Neuronal stem cell (in vitro differentiated cells): ENCODE measurements at regions not wholly inside any gene's neighbourhood (a gene's known extent, or its start where the extent isn't known, plus 50 kb on each side); places are given as distances from the start of the nearest gene placed in this dataset. TPM values are rescaled to one million over a fixed set of nuclear protein-coding genes. Genes with fewer than 3 reads are reported as not detected.

ENCODE experiments used
- DNase-seq: peaks from one replicate; pipeline ENCODE4 v3.0.0-alpha.2; 2013; ENCODE audit warnings: low spot score
- H2AFZ ChIP-seq: one replicate; pipeline ENCODE4 v1.6.1; 2013; ENCODE audit warnings: mild to moderate bottlenecking, low read length, inconsistent platforms
- H2AK5ac ChIP-seq: 2 replicates; pipeline ENCODE4 v1.6.1; 2013; ENCODE audit warnings: low read depth, mild to moderate bottlenecking, inconsistent platforms, low read length, moderate library complexity, mixed read lengths
- H2BK120ac ChIP-seq: 2 replicates; pipeline ENCODE4 v1.6.1; 2013; ENCODE audit warnings: low read depth, mild to moderate bottlenecking, inconsistent platforms, low read length, moderate library complexity, mixed read lengths
- H2BK12ac ChIP-seq: one replicate; pipeline ENCODE4 v1.6.1; 2013; ENCODE audit warnings: low read length, inconsistent platforms
- H2BK15ac ChIP-seq: 2 replicates; pipeline ENCODE4 v1.6.1; 2013; ENCODE audit warnings: mild to moderate bottlenecking, low read length, inconsistent platforms, mixed read lengths
- H2BK5ac ChIP-seq: one replicate; pipeline ENCODE4 v1.6.1; 2013; ENCODE audit warnings: inconsistent platforms, mild to moderate bottlenecking, low read length, moderate library complexity
- H3K14ac ChIP-seq: one replicate; pipeline ENCODE4 v1.6.1; 2013; ENCODE audit warnings: low read length, inconsistent platforms
- H3K18ac ChIP-seq: 2 replicates; pipeline ENCODE4 v1.6.1; 2013; ENCODE audit warnings: low read length, inconsistent platforms
- H3K23ac ChIP-seq: 2 replicates; pipeline ENCODE4 v1.6.1; 2013; ENCODE audit warnings: low read depth, mild to moderate bottlenecking, mixed read lengths, low read length, inconsistent platforms; ENCODE audit not compliant: poor library complexity
- H3K27ac ChIP-seq: replicated peaks from 3 replicates; pipeline ENCODE4 v1.5.1; 2013; ENCODE audit warnings: low read length, inconsistent platforms
- H3K27me3 ChIP-seq, 3 experiments: 2 replicates each; pipeline ENCODE4 v1.6.1; 2013; ENCODE audit warnings: low read length in 3 of 3, mild to moderate bottlenecking in 2 of 3, inconsistent platforms in 1 of 3, low read depth in 1 of 3, mixed read lengths in 1 of 3, moderate library complexity in 1 of 3; ENCODE audit not compliant: control insufficient read depth in 3 of 3, insufficient read depth in 3 of 3
- H3K36me3 ChIP-seq, 2 donors: replicated peaks in 1 of 2; 2 replicates each; pipeline ENCODE4 v1.6.1; 2013; ENCODE audit warnings: low read length in 2 of 2; ENCODE audit not compliant: control insufficient read depth in 2 of 2, insufficient read depth in 2 of 2
- H3K4ac ChIP-seq: 2 replicates; pipeline ENCODE4 v1.6.1; 2013; ENCODE audit warnings: inconsistent platforms, mild to moderate bottlenecking, low read length, moderate library complexity
- H3K4me1 ChIP-seq, 2 donors: 1 replicate in 1 of 2; 2 replicates in 1 of 2; pipeline ENCODE4 v1.6.1; 2013; ENCODE audit warnings: low read length in 2 of 2, low read depth in 1 of 2; ENCODE audit not compliant: control insufficient read depth in 2 of 2, insufficient read depth in 1 of 2
- H3K4me2 ChIP-seq: one replicate; pipeline ENCODE4 v1.6.1; 2013; ENCODE audit warnings: mild to moderate bottlenecking, low read length, inconsistent platforms; ENCODE audit not compliant: insufficient read depth, poor library complexity, severe bottlenecking
- H3K4me3 ChIP-seq, 2 donors: 2 replicates each; pipeline ENCODE4 v1.5.1; 2013; ENCODE audit warnings: low read length in 2 of 2, mild to moderate bottlenecking in 2 of 2, inconsistent platforms in 1 of 2, moderate library complexity in 1 of 2
- H3K79me1 ChIP-seq: one replicate; pipeline ENCODE4 v1.6.1; 2013; ENCODE audit warnings: low read depth, mild to moderate bottlenecking, inconsistent platforms, low read length, moderate library complexity
- H3K9ac ChIP-seq: one replicate; pipeline ENCODE4 v1.6.1; 2013; ENCODE audit warnings: mild to moderate bottlenecking, low read depth, low read length, inconsistent platforms; ENCODE audit not compliant: poor library complexity
- H3K9me3 ChIP-seq, 2 donors: replicated peaks in 1 of 2; 2 replicates each; pipeline versions ENCODE3 to v1.6.1; 2013; ENCODE audit warnings: low read length in 2 of 2, mild to moderate bottlenecking in 2 of 2, inconsistent platforms in 1 of 2, low read depth in 1 of 2, mixed read lengths in 1 of 2, moderate library complexity in 1 of 2; ENCODE audit not compliant: control insufficient read depth in 2 of 2, insufficient read depth in 1 of 2
- H4K8ac ChIP-seq: one replicate; pipeline ENCODE4 v1.6.1; 2013; ENCODE audit warnings: low read depth, mild to moderate bottlenecking, inconsistent platforms, low read length, moderate library complexity
- H4K91ac ChIP-seq: one replicate; pipeline ENCODE4 v1.6.1; 2013; ENCODE audit warnings: low read length, low read depth, mild to moderate bottlenecking, inconsistent platforms; ENCODE audit not compliant: poor library complexity
- WGBS, 2 donors: extraction: QIAGEN DNeasy Blood & Tissue Kit; methylation state at CpG; one replicate each; pipeline ENCODE4 v1.1.7; 2013; ENCODE audit warnings: missing lambda C conversion rate in 2 of 2, mixed read lengths in 1 of 2; ENCODE audit not compliant: insufficient read length in 2 of 2, insufficient replicate concordance in 1 of 2; ENCODE audit errors: extremely low coverage in 2 of 2; 5-methylcytosine and 5-hydroxymethylcytosine counted together
- small RNA-seq: library from polyadenylated mRNA; stranded (forward); fragments of <200 nt; extraction: miRNeasy Mini kit (QIAGEN cat#:217004); gene quantifications from one replicate; pipeline ENCODE3, GENCODE V24; 2013; ENCODE audit not compliant: insufficient read depth

- no peak overlapping the region for H3K9ac ChIP-seq
- H2BK12ac ChIP-seq: no peak overlapping the region
- H3K36me3 ChIP-seq: peaks cover 17 to 99% of the 10 kb centered on the region in 2 donors
- H4K91ac ChIP-seq: no peak overlapping the region
- no peaks in the 10 kb centered on the region for H3K27me3 ChIP-seq
- no peak overlapping the region for H3K14ac ChIP-seq
- no peaks in the 10 kb centered on the region for H3K4me1 ChIP-seq
- H3K9me3 ChIP-seq: no peaks in the 10 kb centered on the region
- no peak overlapping the region for H3K27ac ChIP-seq
- H4K8ac ChIP-seq: no peak overlapping the region
- no peak overlapping the region for H2BK120ac ChIP-seq
- H2BK15ac ChIP-seq: no peak overlapping the region
- H3K23ac ChIP-seq: no peak overlapping the region
- no peak for DNase-seq
- no CpG with 5 or more reads among the region's 4 CpGs for WGBS, 2 donors
- no peaks in the 10 kb centered on the region for H3K79me1 ChIP-seq
- H3K4me3 ChIP-seq: no peak overlapping the region
- H2BK5ac ChIP-seq: no peak overlapping the region
- no peak overlapping the region for H3K4me2 ChIP-seq
- H2AK5ac ChIP-seq: no peak overlapping the region
- no peak overlapping the region for H3K4ac ChIP-seq
- H2AFZ ChIP-seq: no peak overlapping the region
- H3K18ac ChIP-seq: no peak overlapping the region
These were observed 49.8 kb upstream of the IKBKE start for GRCh38 chr1:206420471-206420870.

Small RNA genes in the stretch of these regions (small RNA-seq; reads per million reads assigned to genes)
- gene AC244023.1: not detected
